CD4-positive, CD25-positive, alpha-beta regulatory T cell (primary cell): ENCODE measurements at regions not wholly inside any gene's neighbourhood (a gene's known extent, or its start where the extent isn't known, plus 50 kb on each side); places are given as distances from the start of the nearest gene placed in this dataset.

Experiments used
- ATAC-seq, 2 donors: fragments of 150-1000 bp; cut with Tn5 transposase; one replicate each; pipeline ENCODE4 v1.10.0; 2021; ENCODE audit warnings: low read depth in 2 of 2, moderate number of reproducible peaks in 2 of 2, moderate library complexity in 1 of 2
- DNase-seq, 3 donors: peaks; one replicate each; pipeline versions ENCODE4 v3.0.0 to v3.0.0-alpha.2; 2012 to 2022; ENCODE audit warnings: mixed read lengths in 1 of 3
- H3K27ac ChIP-seq: one replicate; pipeline ENCODE4 v1.7.0; 2013; ENCODE audit warnings: mild to moderate bottlenecking, low read length; ENCODE audit not compliant: insufficient read depth, poor library complexity, severe bottlenecking
- H3K27me3 ChIP-seq: one replicate; pipeline ENCODE4 v1.7.0; 2013; ENCODE audit warnings: low read length; ENCODE audit not compliant: control insufficient read depth, insufficient read depth
- H3K36me3 ChIP-seq: one replicate; pipeline ENCODE4 v1.7.0; 2013; ENCODE audit warnings: mild to moderate bottlenecking, low read length, moderate library complexity; ENCODE audit not compliant: control insufficient read depth, insufficient read depth
- H3K4me1 ChIP-seq: 2 replicates; pipeline ENCODE4 v1.7.0; 2013; ENCODE audit warnings: mild to moderate bottlenecking, low read length; ENCODE audit not compliant: insufficient read depth, control insufficient read depth, poor library complexity, severe bottlenecking
- H3K4me3 ChIP-seq: one replicate; pipeline ENCODE4 v1.7.0; 2013; ENCODE audit warnings: low read depth, mild to moderate bottlenecking, low read length, moderate library complexity
- H3K9me3 ChIP-seq, 2 experiments: 1 replicate in 1 of 2; 2 replicates in 1 of 2; pipeline ENCODE4 v1.7.0; 2013; ENCODE audit warnings: low read length in 2 of 2, mild to moderate bottlenecking in 1 of 2, moderate library complexity in 1 of 2; ENCODE audit not compliant: control insufficient read depth in 2 of 2
- H3K27ac Mint-ChIP-seq, 3 donors: one replicate each; pipeline ENCODE4 v1.8.0; 2020 to 2022; ENCODE audit warnings: mild to moderate bottlenecking in 3 of 3, mixed read lengths in 3 of 3, moderate library complexity in 2 of 3
- H3K27me3 Mint-ChIP-seq: one replicate; pipeline ENCODE4 v1.8.0; 2022; ENCODE audit warnings: mild to moderate bottlenecking, mixed read lengths
- H3K36me3 Mint-ChIP-seq: one replicate; pipeline ENCODE4 v1.8.0; 2020; ENCODE audit warnings: mixed read lengths
- H3K4me1 Mint-ChIP-seq, 4 donors: one replicate each; pipeline ENCODE4 v1.8.0; 2020 to 2022; ENCODE audit warnings: mixed read lengths in 4 of 4, mild to moderate bottlenecking in 1 of 4
- H3K4me3 Mint-ChIP-seq, 4 donors: one replicate each; pipeline ENCODE4 v1.8.0; 2020 to 2022; ENCODE audit warnings: mild to moderate bottlenecking in 4 of 4, mixed read lengths in 4 of 4, moderate library complexity in 3 of 4
- H3K9me3 Mint-ChIP-seq, 7 donors: one replicate each; pipeline ENCODE4 v1.8.0; 2020 to 2022; ENCODE audit warnings: mixed read lengths in 7 of 7, mild to moderate bottlenecking in 3 of 7, moderate library complexity in 2 of 7

DNA sequence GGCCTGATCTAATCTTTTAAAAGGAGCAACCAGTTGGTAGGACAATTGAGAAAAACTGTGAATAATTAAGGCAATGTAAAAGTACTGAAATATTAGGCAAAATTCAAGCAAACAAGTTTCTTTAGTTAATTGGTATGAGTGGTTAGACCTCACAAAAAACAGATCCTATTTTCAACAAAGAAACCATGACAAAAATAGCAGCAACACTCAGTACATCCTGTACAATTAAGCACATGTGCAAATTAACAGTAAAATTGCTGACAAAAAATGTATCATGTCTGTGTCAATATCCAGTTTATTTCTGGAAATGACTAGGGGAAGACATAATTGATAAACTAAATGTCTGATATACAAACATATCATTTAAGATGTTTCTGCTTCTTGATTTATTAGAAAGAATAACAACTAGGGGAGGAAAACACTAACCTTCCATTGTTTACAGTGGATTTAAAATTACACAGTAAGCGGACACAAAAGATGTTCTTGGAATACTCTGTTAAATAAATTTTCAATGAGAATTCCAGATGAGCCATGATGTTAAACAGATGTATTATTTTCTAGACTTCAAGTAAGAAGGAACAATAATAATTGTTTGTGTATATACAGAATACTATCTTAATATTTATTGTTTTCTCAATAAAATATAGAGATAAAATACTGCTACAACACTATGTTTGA, 638.9 kb downstream of the SPRY1 start:
- H3K36me3 Mint-ChIP-seq: no peaks in the 10 kb centered on the region
- no peaks in the 10 kb centered on the region for H3K4me1 Mint-ChIP-seq
- no peak overlapping the region for H3K27ac Mint-ChIP-seq
- Histone ChIP-seq H3K36me3 (no peaks in the 10 kb centered on the region), H3K4me1 (no peaks in the 10 kb centered on the region), H3K27ac (no peak overlapping the region), H3K4me3 (no peak overlapping the region), H3K9me3 (no peaks in the 10 kb centered on the region), H3K27me3 (no peaks in the 10 kb centered on the region)
- DNase-seq: no peak
- no peak overlapping the region for H3K4me3 Mint-ChIP-seq
- no peaks in the 10 kb centered on the region for H3K27me3 Mint-ChIP-seq
- ATAC-seq: no peak
- H3K9me3 Mint-ChIP-seq: peaks cover 0 to 5% (median 2%) of the 10 kb centered on the region in 7 donors

- no peaks in the 10 kb centered on the region for H3K36me3 ChIP-seq
- ATAC-seq (no peak), DNase-seq (no peak)
- H3K27me3 Mint-ChIP-seq: no peaks in the 10 kb centered on the region
- H3K27ac Mint-ChIP-seq: no peak overlapping the region
- H3K9me3 ChIP-seq: no peaks in the 10 kb centered on the region
- H3K4me1 Mint-ChIP-seq: no peaks in the 10 kb centered on the region
- H3K36me3 Mint-ChIP-seq: no peaks in the 10 kb centered on the region
- H3K4me1 ChIP-seq: no peaks in the 10 kb centered on the region
- H3K4me3 ChIP-seq: no peak overlapping the region
- no peak overlapping the region for H3K4me3 Mint-ChIP-seq
- H3K27me3 ChIP-seq: no peaks in the 10 kb centered on the region
- H3K27ac ChIP-seq: no peak overlapping the region
- H3K9me3 Mint-ChIP-seq: peaks cover 0 to 7% (median 3%) of the 10 kb centered on the region in 7 donors
These were observed 640.6 kb downstream of the SPRY1 start for GRCh38 chr4:124037236-124037635.

GRCh38 chr4:124044330-124044729, 647.7 kb downstream of the SPRY1 start:
- Histone ChIP-seq H3K9me3 (no peaks in the 10 kb centered on the region), H3K36me3 (no peaks in the 10 kb centered on the region), H3K4me3 (no peak overlapping the region), H3K27me3 (no peaks in the 10 kb centered on the region), H3K4me1 (no peaks in the 10 kb centered on the region), H3K27ac (no peak overlapping the region)
- no peak for ATAC-seq
- Mint-ChIP-seq H3K9me3 (peaks cover 0 to 10% (median 4%) of the 10 kb centered on the region in 7 donors), H3K27ac (no peak overlapping the region), H3K36me3 (no peaks in the 10 kb centered on the region), H3K4me3 (no peak overlapping the region), H3K4me1 (no peaks in the 10 kb centered on the region), H3K27me3 (no peaks in the 10 kb centered on the region)
- DNase-seq: no peak

DNA sequence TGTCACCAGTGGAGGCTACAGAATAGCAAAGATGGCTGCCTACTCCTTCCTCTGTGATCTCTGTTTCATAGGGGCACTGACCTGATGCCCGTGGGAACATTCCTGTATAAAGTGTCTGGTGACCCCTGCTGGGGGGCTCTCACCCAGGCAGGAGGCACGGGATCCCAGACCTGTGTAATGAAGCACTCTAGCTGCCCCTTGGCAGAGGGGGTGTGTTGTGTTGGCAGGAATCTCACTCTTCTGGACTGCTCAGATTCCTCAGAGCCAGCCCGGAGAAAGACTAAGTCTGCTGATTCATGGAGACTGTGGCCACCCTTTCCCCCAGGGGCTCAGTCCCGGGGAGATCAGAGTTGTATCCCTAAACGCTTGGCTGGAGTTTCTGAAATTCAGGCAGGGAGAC, 648.3 kb downstream of the SPRY1 start:
- Histone ChIP-seq H3K27me3 (no peaks in the 10 kb centered on the region), H3K4me3 (no peak overlapping the region), H3K36me3 (no peaks in the 10 kb centered on the region), H3K27ac (no peak overlapping the region), H3K9me3 (no peaks in the 10 kb centered on the region), H3K4me1 (no peaks in the 10 kb centered on the region)
- no peak for DNase-seq
- H3K4me1 Mint-ChIP-seq: no peaks in the 10 kb centered on the region
- H3K27me3 Mint-ChIP-seq: no peaks in the 10 kb centered on the region
- H3K9me3 Mint-ChIP-seq: peaks cover 0 to 7% (median 4%) of the 10 kb centered on the region in 7 donors
- H3K27ac Mint-ChIP-seq: no peak overlapping the region
- no peak overlapping the region for H3K4me3 Mint-ChIP-seq
- no peak for ATAC-seq
- no peaks in the 10 kb centered on the region for H3K36me3 Mint-ChIP-seq

DNA sequence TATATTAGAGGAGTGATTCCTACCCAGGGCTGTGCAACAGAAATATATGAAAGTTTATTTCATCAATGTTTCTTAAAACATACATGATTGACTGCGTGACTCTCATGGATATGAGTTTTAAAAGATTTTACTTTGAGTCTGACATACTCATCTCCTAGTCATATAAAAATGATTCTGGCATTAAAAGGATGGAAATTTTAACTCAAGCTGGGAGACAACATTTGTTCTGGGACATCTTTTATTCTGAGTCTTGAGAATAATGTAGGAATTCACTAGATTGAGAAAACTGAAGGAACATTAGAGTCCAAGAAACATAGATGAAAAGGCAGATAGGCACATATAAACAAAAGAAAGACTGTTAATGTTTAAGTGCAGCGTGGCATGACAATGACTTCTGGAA, 649.6 kb downstream of the SPRY1 start:
- no peak for ATAC-seq

GRCh38 chr4:124053872-124054538, 657.4 kb downstream of the SPRY1 start:
- Histone ChIP-seq H3K4me3 (no peak overlapping the region), H3K4me1 (no peaks in the 10 kb centered on the region), H3K36me3 (no peaks in the 10 kb centered on the region), H3K27me3 (no peaks in the 10 kb centered on the region), H3K9me3 (no peaks in the 10 kb centered on the region), H3K27ac (no peak overlapping the region)
- no peak overlapping the region for H3K4me3 Mint-ChIP-seq
- H3K27ac Mint-ChIP-seq: no peak overlapping the region
- H3K4me1 Mint-ChIP-seq: peaks cover 0 to 4% (median 0%) of the 10 kb centered on the region in 4 donors
- DNase-seq (no peak), ATAC-seq (no peak)
- no peaks in the 10 kb centered on the region for H3K36me3 Mint-ChIP-seq
- no peaks in the 10 kb centered on the region for H3K27me3 Mint-ChIP-seq
- peaks cover 0 to 10% (median 0%) of the 10 kb centered on the region in 7 donors for H3K9me3 Mint-ChIP-seq

More for the DNA sequence above, 649.6 kb downstream of the SPRY1 start:
- H3K4me3 ChIP-seq: no peak overlapping the region
- no peaks in the 10 kb centered on the region for H3K4me1 ChIP-seq
- no peaks in the 10 kb centered on the region for H3K36me3 ChIP-seq
- no peak overlapping the region for H3K27ac ChIP-seq
- Mint-ChIP-seq H3K9me3 (peaks cover 0 to 6% (median 4%) of the 10 kb centered on the region in 7 donors), H3K36me3 (no peaks in the 10 kb centered on the region), H3K4me1 (peaks cover 0 to 1% (median 0%) of the 10 kb centered on the region in 4 donors), H3K4me3 (no peak overlapping the region), H3K27me3 (no peaks in the 10 kb centered on the region), H3K27ac (no peak overlapping the region)
- no peak for DNase-seq
- H3K9me3 ChIP-seq: no peaks in the 10 kb centered on the region
- no peaks in the 10 kb centered on the region for H3K27me3 ChIP-seq

- Histone ChIP-seq H3K4me3 (no peak overlapping the region), H3K27ac (no peak overlapping the region), H3K4me1 (no peaks in the 10 kb centered on the region), H3K36me3 (no peaks in the 10 kb centered on the region), H3K9me3 (no peaks in the 10 kb centered on the region), H3K27me3 (no peaks in the 10 kb centered on the region)
- Mint-ChIP-seq H3K9me3 (peaks cover 0 to 12% (median 0%) of the 10 kb centered on the region in 7 donors), H3K4me3 (no peak overlapping the region), H3K27ac (no peak overlapping the region), H3K4me1 (peaks cover 0 to 4% (median 0%) of the 10 kb centered on the region in 4 donors), H3K36me3 (no peaks in the 10 kb centered on the region), H3K27me3 (no peaks in the 10 kb centered on the region)
- DNase-seq: no peak
- no peak for ATAC-seq
These were observed 657.2 kb downstream of the ANKRD50 start for GRCh38 chr4:124055336-124055735.

DNA sequence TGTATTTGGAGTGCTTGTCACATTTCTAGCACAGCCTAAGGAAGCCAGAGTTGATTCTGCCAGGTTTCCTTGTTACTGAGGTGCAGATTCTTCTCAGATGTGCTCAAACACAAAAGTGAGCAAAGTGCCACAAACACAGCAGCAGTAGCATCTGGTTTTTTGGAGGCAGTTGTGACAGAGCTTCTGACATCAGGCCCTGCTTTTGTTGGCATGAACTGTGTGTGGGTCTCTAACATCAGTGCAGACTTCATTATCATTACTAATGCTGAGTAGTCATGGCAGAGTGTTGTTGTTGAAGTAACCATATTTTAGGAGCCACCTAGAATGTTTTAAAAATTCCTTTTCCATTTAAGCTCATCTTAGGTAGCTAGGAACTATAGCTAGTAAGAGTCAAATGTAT, 656.6 kb downstream of the ANKRD50 start:
- DNase-seq (no peak), ATAC-seq (no peak)
- Histone ChIP-seq H3K4me1 (no peaks in the 10 kb centered on the region), H3K27me3 (no peaks in the 10 kb centered on the region), H3K4me3 (no peak overlapping the region), H3K36me3 (no peaks in the 10 kb centered on the region), H3K9me3 (no peaks in the 10 kb centered on the region), H3K27ac (no peak overlapping the region)
- Mint-ChIP-seq H3K27ac (no peak overlapping the region), H3K9me3 (peaks cover 0 to 12% (median 0%) of the 10 kb centered on the region in 7 donors), H3K4me3 (no peak overlapping the region), H3K4me1 (peaks cover 0 to 4% (median 0%) of the 10 kb centered on the region in 4 donors), H3K36me3 (no peaks in the 10 kb centered on the region), H3K27me3 (no peaks in the 10 kb centered on the region)
